ENCODE measurements at regions not wholly inside any gene's neighbourhood (a gene's known extent, or its start where the extent isn't known, plus 50 kb on each side); places are given as distances from the start of the nearest gene placed in this dataset.

DNA sequence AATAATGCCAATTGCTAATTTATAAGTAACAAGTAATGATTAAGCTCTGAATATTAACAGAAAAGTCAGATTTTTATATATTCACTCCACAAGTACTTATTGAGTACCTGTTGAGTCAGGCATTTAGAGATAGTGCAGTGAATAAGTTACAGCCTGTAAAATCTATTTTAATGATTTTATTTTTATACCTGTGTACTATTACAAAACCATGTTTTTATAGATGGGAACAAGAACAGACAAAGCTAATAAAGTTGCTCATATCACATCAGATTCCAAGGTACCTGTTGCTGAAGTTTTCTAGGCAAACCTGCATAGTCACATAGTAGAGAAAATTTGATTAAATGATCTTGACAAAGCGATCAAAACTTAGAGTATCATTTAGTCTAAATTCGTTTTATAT lies 623.7 kb downstream of the EFNA5 start:
- TF ChIP-seq, protein P1, sequence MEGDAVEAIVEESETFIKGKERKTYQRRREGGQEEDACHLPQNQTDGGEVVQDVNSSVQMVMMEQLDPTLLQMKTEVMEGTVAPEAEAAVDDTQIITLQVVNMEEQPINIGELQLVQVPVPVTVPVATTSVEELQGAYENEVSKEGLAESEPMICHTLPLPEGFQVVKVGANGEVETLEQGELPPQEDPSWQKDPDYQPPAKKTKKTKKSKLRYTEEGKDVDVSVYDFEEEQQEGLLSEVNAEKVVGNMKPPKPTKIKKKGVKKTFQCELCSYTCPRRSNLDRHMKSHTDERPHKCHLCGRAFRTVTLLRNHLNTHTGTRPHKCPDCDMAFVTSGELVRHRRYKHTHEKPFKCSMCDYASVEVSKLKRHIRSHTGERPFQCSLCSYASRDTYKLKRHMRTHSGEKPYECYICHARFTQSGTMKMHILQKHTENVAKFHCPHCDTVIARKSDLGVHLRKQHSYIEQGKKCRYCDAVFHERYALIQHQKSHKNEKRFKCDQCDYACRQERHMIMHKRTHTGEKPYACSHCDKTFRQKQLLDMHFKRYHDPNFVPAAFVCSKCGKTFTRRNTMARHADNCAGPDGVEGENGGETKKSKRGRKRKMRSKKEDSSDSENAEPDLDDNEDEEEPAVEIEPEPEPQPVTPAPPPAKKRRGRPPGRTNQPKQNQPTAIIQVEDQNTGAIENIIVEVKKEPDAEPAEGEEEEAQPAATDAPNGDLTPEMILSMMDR (conservative IDR thresholded peaks at IDR 0.05; ENCODE audit: low read depth, low read length) = no peak
- no peak for TF ChIP-seq EZH2 (IDR thresholded peaks at IDR 0.05; ENCODE audit: borderline replicate concordance, low read depth, low read length, poor library complexity, severe bottlenecking)

Data from A673 (cell line).